HEK293T (cell line): ENCODE measurements at regions not wholly inside any gene's neighbourhood (a gene's known extent, or its start where the extent isn't known, plus 50 kb on each side); places are given as distances from the start of the nearest gene placed in this dataset.
A peak's percentile ranks its signal among the peaks of the same experiment; 100 is the strongest.

Experiments
- CTCF ChIA-PET: fragments of 350-600 bp; formaldehyde crosslinking; extraction: SDS; loops from one replicate; lab custom pipeline; 2021; ENCODE audit warnings: antibody characterized with exemption, inconsistent platforms; lab: Yijun Ruan, JAX
- POLR2A ChIA-PET: fragments of 350-600 bp; formaldehyde crosslinking; extraction: SDS; loops from one replicate; lab custom pipeline; 2020; ENCODE audit warnings: antibody characterized with exemption, inconsistent platforms; lab: Yijun Ruan, JAX
- DNase-seq: peaks from one replicate; pipeline ENCODE4 v3.0.0; 2012; ENCODE audit warnings: mixed read lengths; ENCODE audit errors: extremely low spot score
- ARNT ChIP-seq: fragments of 450-650 bp; IDR thresholded peaks from 2 replicates; pipeline ENCODE4 v1.6.1; 2017; ENCODE audit warnings: mild to moderate bottlenecking
- BHLHE40 ChIP-seq: fragments of 450-650 bp; IDR thresholded peaks from 2 replicates; pipeline ENCODE4 v1.6.1; 2016; ENCODE audit warnings: mild to moderate bottlenecking, moderate library complexity, borderline replicate concordance
- CTBP1 ChIP-seq: fragments of 450-650 bp; IDR thresholded peaks from 2 replicates; pipeline ENCODE4 v1.6.1; 2016; ENCODE audit warnings: borderline replicate concordance
- ELF4 ChIP-seq: fragments of 450-650 bp; IDR thresholded peaks from 2 replicates; pipeline ENCODE4 v1.6.1; 2017; ENCODE audit warnings: antibody characterized with exemption
- FOXA1 ChIP-seq: fragments of 450-650 bp; IDR thresholded peaks from 2 replicates; pipeline ENCODE4 v1.6.1; 2016; ENCODE audit warnings: mild to moderate bottlenecking
- FOXK2 ChIP-seq: fragments of 450-650 bp; IDR thresholded peaks from 2 replicates; pipeline ENCODE4 v1.6.1; 2016; ENCODE audit warnings: mild to moderate bottlenecking
- FOXM1 ChIP-seq: fragments of 450-650 bp; IDR thresholded peaks from 2 replicates; pipeline ENCODE4 v1.6.1; 2017; ENCODE audit warnings: mild to moderate bottlenecking, borderline replicate concordance
- HDGF ChIP-seq: fragments of 450-650 bp; IDR thresholded peaks from 2 replicates; pipeline ENCODE4 v1.6.1; 2017; ENCODE audit warnings: antibody characterized with exemption, borderline replicate concordance
- L3MBTL2 ChIP-seq: fragments of 450-650 bp; conservative IDR thresholded peaks from 2 replicates; pipeline ENCODE4 v1.6.1; 2016; ENCODE audit warnings: mild to moderate bottlenecking
- LEF1 ChIP-seq: fragments of 450-650 bp; IDR thresholded peaks from 2 replicates; pipeline ENCODE4 v1.6.1; 2017; ENCODE audit warnings: mild to moderate bottlenecking, borderline replicate concordance
- NFRKB ChIP-seq: fragments of 450-650 bp; IDR thresholded peaks from 2 replicates; pipeline ENCODE4 v1.6.1; 2016; ENCODE audit warnings: mild to moderate bottlenecking, moderate library complexity
- PKNOX1 ChIP-seq: fragments of 450-650 bp; IDR thresholded peaks from 2 replicates; pipeline ENCODE4 v1.6.1; 2016
- SP1 ChIP-seq: fragments of 450-650 bp; IDR thresholded peaks from 2 replicates; pipeline ENCODE4 v1.6.1; 2017
- SUZ12 ChIP-seq: fragments of 450-650 bp; IDR thresholded peaks from 2 replicates; pipeline ENCODE4 v1.6.1; 2016; ENCODE audit warnings: mild to moderate bottlenecking
- TARDBP ChIP-seq: fragments of 450-650 bp; IDR thresholded peaks from 2 replicates; pipeline ENCODE4 v1.6.1; 2016
- ZNF384 ChIP-seq: fragments of 450-650 bp; IDR thresholded peaks from 2 replicates; pipeline ENCODE4 v1.6.1; 2016

- TF ChIP-seq PKNOX1 = peak; percentile 82
- no peak for TF ChIP-seq BHLHE40
- POLR2A ChIA-PET = no interaction called here
- no peak for DNase-seq
- CTCF ChIA-PET = no interaction called here
Observed at GRCh38 chr2:134782792-134783191, 55.6 kb upstream of the ACMSD start.

- POLR2A ChIA-PET = no interaction called here
- TF ChIP-seq L3MBTL2 (no peak), FOXA1 (no peak), FOXM1 (no peak), TARDBP (no peak), ZNF384 (no peak), NFRKB (no peak), SP1 (no peak), LEF1 (no peak), SUZ12 (no peak), HDGF (no peak), FOXK2 (no peak)
- CTCF ChIA-PET = no interaction called here
- no peak for DNase-seq
Observed at GRCh38 chr2:134783912-134784311, 54.5 kb upstream of the ACMSD start.

- ChIA-PET CTCF (no interaction called here), POLR2A (no interaction called here)
- TF ChIP-seq FOXK2 (no peak), CTBP1 (no peak), NFRKB (no peak), SUZ12 (no peak), HDGF (no peak), L3MBTL2 (no peak), LEF1 (no peak), TARDBP (no peak), ZNF384 (no peak), FOXM1 (no peak), SP1 (no peak)
- no peak for DNase-seq
Observed at GRCh38 chr2:134785659-134786430, 52.6 kb upstream of the ACMSD start.

- ChIA-PET CTCF (no interaction called here), POLR2A (no interaction called here)
- no peak for DNase-seq
- TF ChIP-seq NFRKB (no peak), FOXK2 (no peak), PKNOX1 (no peak), FOXA1 (no peak), CTBP1 (no peak), L3MBTL2 (no peak), HDGF (no peak), ARNT (no peak), LEF1 (no peak), SUZ12 (no peak), BHLHE40 (no peak), ZNF384 (no peak), ELF4 (no peak), TARDBP (no peak)
Observed at GRCh38 chr2:134788417-134788816, 50.0 kb upstream of the ACMSD start.
